ENCODE measurements at regions not wholly inside any gene's neighbourhood (a gene's known extent, or its start where the extent isn't known, plus 50 kb on each side); places are given as distances from the start of the nearest gene placed in this dataset.

- TF ChIP-seq, protein P1, sequence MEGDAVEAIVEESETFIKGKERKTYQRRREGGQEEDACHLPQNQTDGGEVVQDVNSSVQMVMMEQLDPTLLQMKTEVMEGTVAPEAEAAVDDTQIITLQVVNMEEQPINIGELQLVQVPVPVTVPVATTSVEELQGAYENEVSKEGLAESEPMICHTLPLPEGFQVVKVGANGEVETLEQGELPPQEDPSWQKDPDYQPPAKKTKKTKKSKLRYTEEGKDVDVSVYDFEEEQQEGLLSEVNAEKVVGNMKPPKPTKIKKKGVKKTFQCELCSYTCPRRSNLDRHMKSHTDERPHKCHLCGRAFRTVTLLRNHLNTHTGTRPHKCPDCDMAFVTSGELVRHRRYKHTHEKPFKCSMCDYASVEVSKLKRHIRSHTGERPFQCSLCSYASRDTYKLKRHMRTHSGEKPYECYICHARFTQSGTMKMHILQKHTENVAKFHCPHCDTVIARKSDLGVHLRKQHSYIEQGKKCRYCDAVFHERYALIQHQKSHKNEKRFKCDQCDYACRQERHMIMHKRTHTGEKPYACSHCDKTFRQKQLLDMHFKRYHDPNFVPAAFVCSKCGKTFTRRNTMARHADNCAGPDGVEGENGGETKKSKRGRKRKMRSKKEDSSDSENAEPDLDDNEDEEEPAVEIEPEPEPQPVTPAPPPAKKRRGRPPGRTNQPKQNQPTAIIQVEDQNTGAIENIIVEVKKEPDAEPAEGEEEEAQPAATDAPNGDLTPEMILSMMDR (IDR thresholded peaks at IDR 0.05): no peak
- TF ChIP-seq POLR2A (IDR thresholded peaks at IDR 0.05): no peak
These were observed 509.2 kb downstream of the CETN3 start for GRCh38 chr5:89900346-89900745.
